ENCODE measurements at regions not wholly inside any gene's neighbourhood (a gene's known extent, or its start where the extent isn't known, plus 50 kb on each side); places are given as distances from the start of the nearest gene placed in this dataset.

DNA sequence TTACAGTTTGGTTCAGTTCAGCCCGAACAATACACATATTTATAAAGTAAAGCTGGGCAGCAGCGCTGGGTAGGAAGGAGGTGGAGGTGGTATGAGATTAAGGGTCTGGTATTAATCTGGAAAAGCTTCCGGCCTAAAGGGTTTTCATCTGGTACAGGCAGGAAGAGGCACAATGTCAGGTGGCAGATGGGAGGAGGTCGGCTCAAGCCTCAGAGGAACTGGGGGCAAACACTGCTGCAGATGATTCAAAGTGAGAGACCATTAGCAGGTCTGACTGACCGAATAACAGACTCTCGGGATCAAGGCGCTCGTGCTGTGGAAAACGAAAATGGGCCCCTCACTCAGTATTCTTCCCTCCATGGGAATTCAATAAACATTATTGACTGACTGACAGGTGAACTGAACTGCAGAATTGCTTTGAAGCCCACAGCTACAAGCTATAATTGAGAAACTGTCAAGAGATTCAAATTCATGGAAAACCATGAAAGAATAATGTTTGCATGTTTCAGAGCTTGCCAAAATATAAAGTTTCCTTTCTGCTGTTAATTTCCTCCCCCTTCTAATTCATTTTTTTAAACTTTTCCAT is 75.3 kb downstream of the TMEM167A start:
- DNase-seq (ENCODE audit: extremely low read depth, low read depth) = no peak
- H3K4me3 ChIP-seq (replicated peaks; ENCODE audit: low read depth, low read length) = no peak overlapping the region
- no peak for TF ChIP-seq CTCF (IDR thresholded peaks at IDR 0.05; ENCODE audit: low read depth, low read length, missing control alignments)

DNA sequence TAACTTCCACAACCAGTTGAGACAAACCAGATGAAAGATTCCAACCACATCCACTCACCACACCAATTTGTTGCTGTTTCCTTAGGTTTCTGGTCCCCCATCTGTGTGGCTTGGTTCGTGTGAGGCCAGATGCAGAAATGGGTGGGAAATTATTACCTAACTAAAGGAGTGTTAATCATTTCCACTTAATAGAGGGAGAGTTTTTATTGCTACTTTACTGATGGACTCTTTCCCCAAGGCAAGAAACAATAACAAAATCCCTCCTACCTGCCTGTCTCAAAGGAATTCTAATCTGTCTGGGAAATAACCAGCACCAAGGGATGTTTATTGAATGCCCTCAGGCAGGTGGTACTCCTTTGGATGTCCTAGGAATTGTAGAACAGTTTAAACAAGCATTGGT is 76.3 kb downstream of the TMEM167A start:
- H3K4me3 ChIP-seq (replicated peaks; ENCODE audit: low read depth, low read length) = no peak overlapping the region
- TF ChIP-seq CTCF (IDR thresholded peaks at IDR 0.05; ENCODE audit: low read depth, low read length, missing control alignments) = no peak
- no peak for DNase-seq (ENCODE audit: extremely low read depth, low read depth)

- no peak overlapping the region for H3K4me3 ChIP-seq (replicated peaks; ENCODE audit: low read depth, low read length)
- TF ChIP-seq CTCF (IDR thresholded peaks at IDR 0.05; ENCODE audit: low read depth, low read length, missing control alignments) = no peak
- DNase-seq (ENCODE audit: extremely low read depth, low read depth) = no peak
Measured at GRCh38 chr5:83000428-83000827, 76.8 kb downstream of the TMEM167A start.

DNA sequence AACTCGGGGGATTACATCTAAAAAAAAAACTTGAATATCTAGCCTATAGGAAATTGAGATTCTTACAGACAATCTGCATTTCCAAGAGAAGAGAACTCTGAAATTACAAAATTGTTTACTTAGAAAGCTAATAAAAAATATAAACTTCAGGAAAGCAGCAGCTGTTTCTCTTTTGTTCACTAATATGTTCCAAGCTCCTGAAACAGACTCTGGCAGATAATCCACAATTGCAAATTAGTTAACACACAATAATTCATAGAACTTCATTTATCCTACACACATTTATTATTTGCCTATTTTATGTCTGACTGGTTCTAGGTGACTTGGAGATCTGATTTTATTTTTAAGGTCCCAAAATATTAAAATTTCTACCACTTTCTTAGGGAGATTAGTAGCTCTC is 83.8 kb downstream of the TMEM167A start:
- no peak for TF ChIP-seq CTCF (IDR thresholded peaks at IDR 0.05; ENCODE audit: low read depth, low read length, missing control alignments)
- H3K4me3 ChIP-seq (replicated peaks; ENCODE audit: low read depth, low read length) = no peak overlapping the region

DNA sequence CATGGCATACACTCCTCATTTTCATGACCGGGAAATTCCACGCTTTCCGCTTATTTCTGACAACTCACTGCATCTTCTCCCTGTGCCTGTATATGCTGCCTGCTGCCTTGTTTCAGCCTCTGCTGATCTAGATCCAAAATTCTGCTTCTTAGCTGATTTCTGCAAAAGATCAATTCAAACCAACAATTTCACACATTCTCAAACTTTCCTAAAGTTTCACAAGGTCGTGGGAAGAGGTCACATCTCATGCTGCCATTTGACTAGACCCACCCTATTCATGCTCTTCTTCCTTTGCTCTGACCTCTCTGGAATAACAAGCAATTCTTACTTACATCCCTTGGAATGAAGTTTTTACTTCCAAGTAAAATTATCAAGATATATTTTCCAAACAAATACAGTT is 84.5 kb downstream of the TMEM167A start:
- no peak for DNase-seq (ENCODE audit: extremely low read depth, low read depth)
- no peak overlapping the region for H3K4me3 ChIP-seq (replicated peaks; ENCODE audit: low read depth, low read length)
- TF ChIP-seq CTCF (IDR thresholded peaks at IDR 0.05; ENCODE audit: low read depth, low read length, missing control alignments) = no peak

More for the DNA sequence above, 83.8 kb downstream of the TMEM167A start:
- no peak for DNase-seq (ENCODE audit: extremely low read depth, low read depth)

DNA sequence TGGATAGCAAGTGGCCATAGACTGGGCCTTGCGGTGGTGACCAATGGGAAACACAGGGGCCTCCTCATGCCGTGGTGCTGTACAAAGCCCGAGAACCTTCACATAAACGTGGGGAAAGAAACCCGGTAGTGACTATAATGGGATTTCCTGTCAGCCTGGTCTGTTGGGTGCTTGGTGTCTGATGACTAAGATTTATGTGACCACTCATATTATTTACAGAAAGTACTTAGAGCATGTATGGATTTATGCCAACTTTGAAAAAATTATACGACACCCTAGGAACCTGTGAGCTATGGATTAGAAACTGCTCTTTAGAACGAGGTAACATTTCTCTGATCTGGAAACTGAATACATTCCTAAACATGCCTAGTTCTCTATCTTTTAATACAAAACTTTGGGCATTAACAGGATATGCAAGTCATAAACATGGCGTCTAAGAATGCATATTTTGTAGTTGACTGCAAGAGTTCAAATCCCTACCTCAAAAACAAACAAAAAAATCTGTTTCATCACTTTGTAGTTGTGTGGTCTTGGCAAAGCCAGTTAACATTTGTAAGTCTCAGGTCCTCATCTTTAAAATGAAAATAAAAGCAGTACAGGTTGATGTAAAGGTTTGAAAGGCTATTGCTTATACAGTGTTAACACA is 85.4 kb downstream of the TMEM167A start:
- H3K4me3 ChIP-seq (replicated peaks; ENCODE audit: low read depth, low read length) = no peak overlapping the region
- no peak for DNase-seq (ENCODE audit: extremely low read depth, low read depth)
- TF ChIP-seq CTCF (IDR thresholded peaks at IDR 0.05; ENCODE audit: low read depth, low read length, missing control alignments) = no peak

GRCh38 chr5:82991059-82991458 is 86.1 kb downstream of the TMEM167A start:
- no peak for TF ChIP-seq CTCF (IDR thresholded peaks at IDR 0.05; ENCODE audit: low read depth, low read length, missing control alignments)
- no peak for DNase-seq (ENCODE audit: extremely low read depth, low read depth)
- no peak overlapping the region for H3K4me3 ChIP-seq (replicated peaks; ENCODE audit: low read depth, low read length)
